ENCODE measurements at regions not wholly inside any gene's neighbourhood (a gene's known extent, or its start where the extent isn't known, plus 50 kb on each side); places are given as distances from the start of the nearest gene placed in this dataset.

GRCh38 chr2:67871686-67872412, 191.0 kb downstream of the C1D start:
- Histone ChIP-seq H3K27me3 (ENCODE audit: insufficient read depth, low read depth, low read length) (no peaks in the 10 kb centered on the region), H3F3A (ENCODE audit: insufficient read depth, low read length, poor library complexity, severe bottlenecking) (no peaks in the 10 kb centered on the region), H3K36me3 (ENCODE audit: insufficient read depth, low read length) (no peaks in the 10 kb centered on the region), H3K9me2 (ENCODE audit: insufficient read depth, low read length) (no peaks in the 10 kb centered on the region), H3K79me2 (replicated peaks; ENCODE audit: insufficient read depth, low read length) (no peaks in the 10 kb centered on the region), H2AFZ (ENCODE audit: low read depth, low read length) (no peak overlapping the region), H3K9me3 (ENCODE audit: low read length) (no peaks in the 10 kb centered on the region), H3K9ac (ENCODE audit: low read length) (no peak overlapping the region), H3K27ac (ENCODE audit: low read length) (no peak overlapping the region), H4K20me1 (ENCODE audit: insufficient read depth) (no peaks in the 10 kb centered on the region), H3K4me2 (ENCODE audit: low read length) (no peak overlapping the region), H3K4me3 (ENCODE audit: low read length) (no peak overlapping the region)
- TF ChIP-seq MXI1 (conservative IDR thresholded peaks at IDR 0.05; ENCODE audit: poor library complexity, severe bottlenecking) = no peak
- TF ChIP-seq EZH2 (IDR thresholded peaks at IDR 0.05; ENCODE audit: borderline replicate concordance, insufficient read depth, low read length, poor library complexity, severe bottlenecking) = no peak

GRCh38 chr2:67872481-67872880, 190.3 kb downstream of the C1D start:
- Histone ChIP-seq H3F3A (ENCODE audit: insufficient read depth, low read length, poor library complexity, severe bottlenecking) (no peaks in the 10 kb centered on the region), H2AFZ (ENCODE audit: low read depth, low read length) (no peak overlapping the region), H3K4me3 (ENCODE audit: low read length) (no peak overlapping the region), H3K9me2 (ENCODE audit: insufficient read depth, low read length) (no peaks in the 10 kb centered on the region), H3K79me2 (replicated peaks; ENCODE audit: insufficient read depth, low read length) (no peaks in the 10 kb centered on the region), H3K9me3 (ENCODE audit: low read length) (no peaks in the 10 kb centered on the region), H3K27ac (ENCODE audit: low read length) (no peak overlapping the region), H3K9ac (ENCODE audit: low read length) (no peak overlapping the region), H4K20me1 (ENCODE audit: insufficient read depth) (no peaks in the 10 kb centered on the region), H3K36me3 (ENCODE audit: insufficient read depth, low read length) (no peaks in the 10 kb centered on the region), H3K4me2 (ENCODE audit: low read length) (no peak overlapping the region), H3K27me3 (ENCODE audit: insufficient read depth, low read depth, low read length) (no peaks in the 10 kb centered on the region)
- TF ChIP-seq TAF1 (IDR thresholded peaks at IDR 0.05; ENCODE audit: low read depth) (no peak), POLR2AphosphoS5 (IDR thresholded peaks at IDR 0.05) (no peak), MXI1 (conservative IDR thresholded peaks at IDR 0.05; ENCODE audit: poor library complexity, severe bottlenecking) (no peak)

GRCh38 chr2:67873916-67874315, 188.9 kb downstream of the C1D start:
- H3K27ac ChIP-seq (ENCODE audit: low read length) = no peak overlapping the region
- no peaks in the 10 kb centered on the region for H4K20me1 ChIP-seq (ENCODE audit: insufficient read depth)
- no peak overlapping the region for H3K9ac ChIP-seq (ENCODE audit: low read length)
- H3K36me3 ChIP-seq (ENCODE audit: insufficient read depth, low read length) = no peaks in the 10 kb centered on the region
- no peak overlapping the region for H3K4me3 ChIP-seq (ENCODE audit: low read length)
- H2AFZ ChIP-seq (ENCODE audit: low read depth, low read length) = no peak overlapping the region
- H3K9me3 ChIP-seq (ENCODE audit: low read length) = no peaks in the 10 kb centered on the region
- H3K27me3 ChIP-seq (ENCODE audit: insufficient read depth, low read depth, low read length) = no peaks in the 10 kb centered on the region
- no peak for TF ChIP-seq TAF1 (IDR thresholded peaks at IDR 0.05; ENCODE audit: low read depth)
- no peak for TF ChIP-seq POLR2AphosphoS5 (IDR thresholded peaks at IDR 0.05)
- no peak for TF ChIP-seq MXI1 (conservative IDR thresholded peaks at IDR 0.05; ENCODE audit: poor library complexity, severe bottlenecking)
- TF ChIP-seq CTCF (IDR thresholded peaks at IDR 0.05; ENCODE audit: poor library complexity, severe bottlenecking) = no peak
- TF ChIP-seq SMC3 (conservative IDR thresholded peaks at IDR 0.05; ENCODE audit: poor library complexity) = no peak
- no peak for TF ChIP-seq EP300 (conservative IDR thresholded peaks at IDR 0.05; ENCODE audit: poor library complexity, severe bottlenecking)
- TF ChIP-seq RAD21 (conservative IDR thresholded peaks at IDR 0.05) = no peak
- TF ChIP-seq EZH2 (IDR thresholded peaks at IDR 0.05; ENCODE audit: borderline replicate concordance, insufficient read depth, low read length, poor library complexity, severe bottlenecking) = no peak
- TF ChIP-seq, protein P1, sequence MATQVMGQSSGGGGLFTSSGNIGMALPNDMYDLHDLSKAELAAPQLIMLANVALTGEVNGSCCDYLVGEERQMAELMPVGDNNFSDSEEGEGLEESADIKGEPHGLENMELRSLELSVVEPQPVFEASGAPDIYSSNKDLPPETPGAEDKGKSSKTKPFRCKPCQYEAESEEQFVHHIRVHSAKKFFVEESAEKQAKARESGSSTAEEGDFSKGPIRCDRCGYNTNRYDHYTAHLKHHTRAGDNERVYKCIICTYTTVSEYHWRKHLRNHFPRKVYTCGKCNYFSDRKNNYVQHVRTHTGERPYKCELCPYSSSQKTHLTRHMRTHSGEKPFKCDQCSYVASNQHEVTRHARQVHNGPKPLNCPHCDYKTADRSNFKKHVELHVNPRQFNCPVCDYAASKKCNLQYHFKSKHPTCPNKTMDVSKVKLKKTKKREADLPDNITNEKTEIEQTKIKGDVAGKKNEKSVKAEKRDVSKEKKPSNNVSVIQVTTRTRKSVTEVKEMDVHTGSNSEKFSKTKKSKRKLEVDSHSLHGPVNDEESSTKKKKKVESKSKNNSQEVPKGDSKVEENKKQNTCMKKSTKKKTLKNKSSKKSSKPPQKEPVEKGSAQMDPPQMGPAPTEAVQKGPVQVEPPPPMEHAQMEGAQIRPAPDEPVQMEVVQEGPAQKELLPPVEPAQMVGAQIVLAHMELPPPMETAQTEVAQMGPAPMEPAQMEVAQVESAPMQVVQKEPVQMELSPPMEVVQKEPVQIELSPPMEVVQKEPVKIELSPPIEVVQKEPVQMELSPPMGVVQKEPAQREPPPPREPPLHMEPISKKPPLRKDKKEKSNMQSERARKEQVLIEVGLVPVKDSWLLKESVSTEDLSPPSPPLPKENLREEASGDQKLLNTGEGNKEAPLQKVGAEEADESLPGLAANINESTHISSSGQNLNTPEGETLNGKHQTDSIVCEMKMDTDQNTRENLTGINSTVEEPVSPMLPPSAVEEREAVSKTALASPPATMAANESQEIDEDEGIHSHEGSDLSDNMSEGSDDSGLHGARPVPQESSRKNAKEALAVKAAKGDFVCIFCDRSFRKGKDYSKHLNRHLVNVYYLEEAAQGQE (IDR thresholded peaks at IDR 0.05; ENCODE audit: borderline replicate concordance) = no peak
- no peaks in the 10 kb centered on the region for H3F3A ChIP-seq (ENCODE audit: insufficient read depth, low read length, poor library complexity, severe bottlenecking)
- H3K9me2 ChIP-seq (ENCODE audit: insufficient read depth, low read length) = no peaks in the 10 kb centered on the region
- H3K79me2 ChIP-seq (replicated peaks; ENCODE audit: insufficient read depth, low read length) = no peaks in the 10 kb centered on the region
- H3K4me2 ChIP-seq (ENCODE audit: low read length) = no peak overlapping the region

All from neural cell (in vitro differentiated cells).